Left hindlimb (tissue), 1 donor: ENCODE measurements at regions not wholly inside any gene's neighbourhood (a gene's known extent, or its start where the extent isn't known, plus 50 kb on each side); places are given as distances from the start of the nearest gene placed in this dataset.
"Not testable (repeated sequence)": the region's sequence is repeated elsewhere in the genome, so short reads cannot be mapped to it uniquely, and the experiment has no call there.

Experiments
- DNase-seq: peaks from one replicate; pipeline ENCODE4 v3.0.0-alpha.2; 2018

GRCh38 chr21:35386491-35387079 lies 337.5 kb upstream of the RUNX1 start:
- DNase-seq, result no peak

- no peak for DNase-seq
Observed at GRCh38 chr21:35384375-35384774, 335.3 kb upstream of the RUNX1 start.

GRCh38 chr21:35382696-35383095 lies 333.6 kb upstream of the RUNX1 start:
- DNase-seq, result no peak

- DNase-seq, result no peak
Observed at GRCh38 chr21:35381743-35382310, 332.7 kb upstream of the RUNX1 start.

GRCh38 chr21:35380304-35380703 lies 331.2 kb upstream of the RUNX1 start:
- DNase-seq, result not testable (repeated sequence)

- no peak for DNase-seq
Observed at GRCh38 chr21:35378881-35379280, 329.8 kb upstream of the RUNX1 start.

- no peak for DNase-seq
Observed at GRCh38 chr21:35377505-35378090, 328.5 kb upstream of the RUNX1 start.

GRCh38 chr21:35376406-35377135 lies 327.5 kb upstream of the RUNX1 start:
- no peak for DNase-seq

GRCh38 chr21:35375115-35375514 lies 326.0 kb upstream of the RUNX1 start:
- DNase-seq, result no peak

GRCh38 chr21:35373998-35374397 lies 324.9 kb upstream of the RUNX1 start:
- DNase-seq, result no peak

- DNase-seq, result no peak
Observed at GRCh38 chr21:35372201-35372600, 323.1 kb upstream of the RUNX1 start.

- no peak for DNase-seq
Observed at GRCh38 chr21:35370671-35371070, 321.6 kb upstream of the RUNX1 start.

- no peak for DNase-seq
Observed at GRCh38 chr21:35370071-35370470, 321.0 kb upstream of the RUNX1 start.

GRCh38 chr21:35368326-35368725 lies 319.2 kb upstream of the RUNX1 start:
- DNase-seq, result no peak

- no peak for DNase-seq
Observed at GRCh38 chr21:35367553-35367952, 318.5 kb upstream of the RUNX1 start.

- no peak for DNase-seq
Observed at GRCh38 chr21:35366394-35367080, 317.4 kb upstream of the RUNX1 start.

- DNase-seq, result no peak
Observed at GRCh38 chr21:35363458-35363857, 314.4 kb upstream of the RUNX1 start.

- DNase-seq, result no peak
Observed at GRCh38 chr21:35361988-35362387, 312.9 kb upstream of the RUNX1 start.

GRCh38 chr21:35360870-35361570 lies 311.9 kb upstream of the RUNX1 start:
- no peak for DNase-seq

GRCh38 chr21:35359076-35359475 lies 310.0 kb upstream of the RUNX1 start:
- no peak for DNase-seq

GRCh38 chr21:35358008-35358407 lies 308.9 kb upstream of the RUNX1 start:
- no peak for DNase-seq

- no peak for DNase-seq
Observed at GRCh38 chr21:35357041-35357780, 308.1 kb upstream of the RUNX1 start.
